Mesenchymal stem cell (in vitro differentiated cells and primary cell): ENCODE measurements at regions not wholly inside any gene's neighbourhood (a gene's known extent, or its start where the extent isn't known, plus 50 kb on each side); places are given as distances from the start of the nearest gene placed in this dataset.

ENCODE experiments used
- DNase-seq: peaks from one replicate; pipeline ENCODE4 v3.0.0-alpha.2; 2013
- H2AFZ ChIP-seq: one replicate; pipeline ENCODE4 v1.6.1; 2013; ENCODE audit warnings: low read depth, mild to moderate bottlenecking, control low read depth, inconsistent platforms, low read length, moderate library complexity
- H2AK5ac ChIP-seq: 2 replicates; pipeline ENCODE4 v1.6.1; 2013; ENCODE audit warnings: low read length, moderate library complexity, mild to moderate bottlenecking, inconsistent platforms; ENCODE audit not compliant: severe bottlenecking
- H2BK120ac ChIP-seq: one replicate; pipeline ENCODE4 v1.6.1; 2013; ENCODE audit warnings: low read depth, mild to moderate bottlenecking, inconsistent platforms, low read length, moderate library complexity
- H2BK12ac ChIP-seq, 2 experiments: one replicate each; pipeline ENCODE4 v1.6.1; 2013; ENCODE audit warnings: inconsistent platforms in 2 of 2, low read length in 2 of 2, mild to moderate bottlenecking in 2 of 2, moderate library complexity in 2 of 2, control low read depth in 1 of 2
- H2BK15ac ChIP-seq: one replicate; pipeline ENCODE4 v1.6.1; 2013; ENCODE audit warnings: mild to moderate bottlenecking, low read depth, inconsistent platforms; ENCODE audit not compliant: poor library complexity, severe bottlenecking
- H2BK5ac ChIP-seq: 2 replicates; pipeline ENCODE4 v1.6.1; 2013; ENCODE audit warnings: low read depth, mild to moderate bottlenecking, low read length, control low read depth, inconsistent platforms; ENCODE audit not compliant: poor library complexity, severe bottlenecking
- H3K14ac ChIP-seq, 2 experiments: one replicate each; pipeline ENCODE4 v1.6.1; 2013; ENCODE audit warnings: inconsistent platforms in 2 of 2, low read length in 2 of 2, control low read depth in 1 of 2, mild to moderate bottlenecking in 1 of 2, moderate library complexity in 1 of 2
- H3K18ac ChIP-seq, 2 experiments: one replicate each; pipeline ENCODE4 v1.6.1; 2013; ENCODE audit warnings: inconsistent platforms in 2 of 2, low read length in 2 of 2, control low read depth in 1 of 2, low read depth in 1 of 2, mild to moderate bottlenecking in 1 of 2
- H3K23ac ChIP-seq, 2 experiments: one replicate each; pipeline ENCODE4 v1.6.1; 2013; ENCODE audit warnings: inconsistent platforms in 2 of 2, low read length in 2 of 2, mild to moderate bottlenecking in 2 of 2, moderate library complexity in 2 of 2, control low read depth in 1 of 2
- H3K27ac ChIP-seq: 2 replicates; pipeline ENCODE4 v1.5.1; 2013; ENCODE audit warnings: mild to moderate bottlenecking, moderate library complexity, low read length, control low read depth, inconsistent platforms; ENCODE audit not compliant: poor library complexity, severe bottlenecking
- H3K27me3 ChIP-seq, 2 experiments: 2 replicates each; pipeline versions ENCODE4 v1.6.1 to v1.7.0; 2013; ENCODE audit warnings: low read length in 2 of 2, mild to moderate bottlenecking in 2 of 2, moderate library complexity in 2 of 2, control low read depth in 1 of 2, inconsistent platforms in 1 of 2; ENCODE audit not compliant: control insufficient read depth in 1 of 2, insufficient read depth in 1 of 2
- H3K36me3 ChIP-seq, 2 experiments: 2 replicates each; pipeline versions ENCODE4 v1.6.1 to v1.7.0; 2013; ENCODE audit warnings: low read length in 2 of 2, control low read depth in 1 of 2, inconsistent platforms in 1 of 2, low read depth in 1 of 2, mild to moderate bottlenecking in 1 of 2; ENCODE audit not compliant: insufficient read depth in 2 of 2, control insufficient read depth in 1 of 2
- H3K4ac ChIP-seq, 2 experiments: one replicate each; pipeline ENCODE4 v1.6.1; 2013; ENCODE audit warnings: inconsistent platforms in 2 of 2, low read length in 2 of 2, mild to moderate bottlenecking in 2 of 2, moderate library complexity in 2 of 2, control low read depth in 1 of 2, low read depth in 1 of 2
- H3K4me1 ChIP-seq: 2 replicates; pipeline ENCODE4 v1.6.1; 2013; ENCODE audit warnings: low read depth, low read length, control low read depth; ENCODE audit not compliant: control insufficient read depth, insufficient read depth
- H3K4me2 ChIP-seq: 2 replicates; pipeline ENCODE4 v1.6.1; 2013; ENCODE audit warnings: low read length, mild to moderate bottlenecking, inconsistent platforms; ENCODE audit not compliant: poor library complexity, severe bottlenecking
- H3K4me3 ChIP-seq, 2 experiments: 2 replicates each; pipeline versions ENCODE4 v1.5.1 to v1.7.0; 2013; ENCODE audit warnings: low read length in 2 of 2, mild to moderate bottlenecking in 2 of 2, control low read depth in 1 of 2, low read depth in 1 of 2; ENCODE audit not compliant: insufficient read depth in 1 of 2
- H3K79me1 ChIP-seq: replicated peaks from 2 replicates; pipeline ENCODE4 v1.6.1; 2013; ENCODE audit warnings: mild to moderate bottlenecking, control low read depth, low read length, inconsistent platforms; ENCODE audit not compliant: poor library complexity, severe bottlenecking
- H3K9ac ChIP-seq: 2 replicates; pipeline ENCODE4 v1.7.0; 2013; ENCODE audit warnings: mild to moderate bottlenecking, low read length, moderate library complexity
- H3K9me3 ChIP-seq: 2 replicates; pipeline ENCODE4 v1.7.0; 2013; ENCODE audit warnings: mild to moderate bottlenecking, low read length; ENCODE audit not compliant: control insufficient read depth
- H4K8ac ChIP-seq: one replicate; pipeline ENCODE4 v1.6.1; 2013; ENCODE audit warnings: inconsistent platforms, mild to moderate bottlenecking, low read length, moderate library complexity
- H4K91ac ChIP-seq: one replicate; pipeline ENCODE4 v1.6.1; 2013; ENCODE audit warnings: mild to moderate bottlenecking, low read length, inconsistent platforms
- WGBS: methylation state at CpG from one replicate; pipeline ENCODE4 v1.1.7; 2013; ENCODE audit warnings: mixed read lengths; 5-methylcytosine and 5-hydroxymethylcytosine counted together

- H3K9me3 ChIP-seq = peaks cover 54% of the 10 kb centered on the region
- H4K8ac ChIP-seq = no peak overlapping the region
- no peak for DNase-seq
- 86% methylated on average over 4 of the region's 4 CpGs for WGBS
- no peak overlapping the region for H3K14ac ChIP-seq
- no peak overlapping the region for H3K4ac ChIP-seq
- H2BK15ac ChIP-seq = no peak overlapping the region
- H3K27ac ChIP-seq = no peak overlapping the region
- H3K18ac ChIP-seq = no peak overlapping the region
- H3K23ac ChIP-seq = no peak overlapping the region
- H2BK5ac ChIP-seq = no peak overlapping the region
- no peak overlapping the region for H2BK12ac ChIP-seq
- H2BK120ac ChIP-seq = no peak overlapping the region
- H3K4me1 ChIP-seq = no peaks in the 10 kb centered on the region
- no peak overlapping the region for H3K4me3 ChIP-seq
- no peak overlapping the region for H3K4me2 ChIP-seq
- H2AFZ ChIP-seq = no peak overlapping the region
- no peaks in the 10 kb centered on the region for H3K79me1 ChIP-seq
- no peak overlapping the region for H2AK5ac ChIP-seq
- H3K9ac ChIP-seq = no peak overlapping the region
- no peaks in the 10 kb centered on the region for H3K36me3 ChIP-seq
- no peak overlapping the region for H4K91ac ChIP-seq
- H3K27me3 ChIP-seq = no peaks in the 10 kb centered on the region
These were observed 855.1 kb downstream of the TMEM182 start for GRCh38 chr2:103616891-103617290.

GRCh38 chr2:103618112-103618511 lies 856.3 kb downstream of the TMEM182 start:
- WGBS = 83% methylated on average over 2 of the region's 2 CpGs
- Histone ChIP-seq H2AFZ (no peak overlapping the region), H3K79me1 (no peaks in the 10 kb centered on the region), H3K4me3 (no peak overlapping the region), H2BK120ac (no peak overlapping the region), H2AK5ac (no peak overlapping the region), H3K18ac (no peak overlapping the region), H3K9ac (no peak overlapping the region), H3K4me2 (no peak overlapping the region), H3K4me1 (no peaks in the 10 kb centered on the region), H3K27ac (no peak overlapping the region), H3K36me3 (no peaks in the 10 kb centered on the region), H3K23ac (no peak overlapping the region), H2BK5ac (no peak overlapping the region), H3K4ac (no peak overlapping the region), H3K14ac (no peak overlapping the region), H3K27me3 (no peaks in the 10 kb centered on the region), H2BK12ac (no peak overlapping the region), H3K9me3 (peaks cover 57% of the 10 kb centered on the region), H2BK15ac (no peak overlapping the region), H4K91ac (no peak overlapping the region), H4K8ac (no peak overlapping the region)
- no peak for DNase-seq

GRCh38 chr2:103627301-103627700 lies 865.5 kb downstream of the TMEM182 start:
- Histone ChIP-seq H3K4me3 (no peak overlapping the region), H2BK5ac (no peak overlapping the region), H2BK15ac (no peak overlapping the region), H3K9ac (no peak overlapping the region), H3K4ac (no peak overlapping the region), H3K9me3 (peaks cover 31% of the 10 kb centered on the region), H3K18ac (no peak overlapping the region), H2BK120ac (no peak overlapping the region), H3K4me2 (no peak overlapping the region), H3K4me1 (no peaks in the 10 kb centered on the region), H2AK5ac (no peak overlapping the region), H2BK12ac (no peak overlapping the region), H2AFZ (no peak overlapping the region), H3K14ac (no peak overlapping the region), H3K79me1 (no peaks in the 10 kb centered on the region), H4K8ac (no peak overlapping the region), H4K91ac (no peak overlapping the region), H3K23ac (no peak overlapping the region), H3K27ac (no peak overlapping the region), H3K36me3 (no peaks in the 10 kb centered on the region), H3K27me3 (no peaks in the 10 kb centered on the region)
- DNase-seq = no peak
- 25% methylated on average over 1 of the region's 1 CpG for WGBS

- no peak overlapping the region for H4K8ac ChIP-seq
- no peak overlapping the region for H3K14ac ChIP-seq
- no peak overlapping the region for H2AFZ ChIP-seq
- no peak overlapping the region for H3K23ac ChIP-seq
- no peak overlapping the region for H3K4ac ChIP-seq
- DNase-seq = no peak
- no peak overlapping the region for H3K27ac ChIP-seq
- no peaks in the 10 kb centered on the region for H3K79me1 ChIP-seq
- H4K91ac ChIP-seq = no peak overlapping the region
- H3K4me1 ChIP-seq = no peaks in the 10 kb centered on the region
- H2BK5ac ChIP-seq = no peak overlapping the region
- no peaks in the 10 kb centered on the region for H3K36me3 ChIP-seq
- H3K4me3 ChIP-seq = no peak overlapping the region
- no peak overlapping the region for H3K4me2 ChIP-seq
- H3K9me3 ChIP-seq = peaks cover 3% of the 10 kb centered on the region
- no peaks in the 10 kb centered on the region for H3K27me3 ChIP-seq
- H3K18ac ChIP-seq = no peak overlapping the region
- H2AK5ac ChIP-seq = no peak overlapping the region
- no peak overlapping the region for H2BK15ac ChIP-seq
- no peak overlapping the region for H2BK120ac ChIP-seq
- no peak overlapping the region for H3K9ac ChIP-seq
- H2BK12ac ChIP-seq = no peak overlapping the region
- 30% methylated on average over 1 of the region's 2 CpGs for WGBS
These were observed 877.1 kb downstream of the TMEM182 start for GRCh38 chr2:103638978-103639377.
